AML-193 (cell line): ENCODE measurements at regions not wholly inside any gene's neighbourhood (a gene's known extent, or its start where the extent isn't known, plus 50 kb on each side); places are given as distances from the start of the nearest gene placed in this dataset.

Experiments used
- DNase-seq, 2 experiments: peaks; one replicate each; lab custom pipeline; 2025; lab: John Stamatoyannopoulos, UW

DNA sequence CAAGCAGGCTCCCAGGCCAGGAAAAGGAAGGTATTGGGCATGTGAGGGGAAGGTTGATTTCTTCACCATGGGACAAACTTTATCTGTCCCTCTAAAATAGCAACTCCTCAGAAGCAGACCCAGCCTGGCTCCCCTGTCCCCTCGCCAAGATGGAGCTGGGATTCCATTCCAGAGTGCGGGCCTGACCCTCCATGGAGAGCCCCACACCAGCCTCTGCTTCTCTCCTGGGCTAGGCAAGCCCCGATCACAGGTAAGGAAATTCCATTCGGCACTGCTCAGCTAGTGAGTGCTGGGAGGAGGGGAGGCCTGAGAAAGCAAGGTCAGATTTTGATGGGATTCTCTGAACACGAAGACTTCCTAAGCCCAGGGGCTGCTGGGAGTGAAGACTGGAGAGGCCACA is 98.4 kb downstream of the EFNB1 start:
- DNase-seq, result no peak

DNA sequence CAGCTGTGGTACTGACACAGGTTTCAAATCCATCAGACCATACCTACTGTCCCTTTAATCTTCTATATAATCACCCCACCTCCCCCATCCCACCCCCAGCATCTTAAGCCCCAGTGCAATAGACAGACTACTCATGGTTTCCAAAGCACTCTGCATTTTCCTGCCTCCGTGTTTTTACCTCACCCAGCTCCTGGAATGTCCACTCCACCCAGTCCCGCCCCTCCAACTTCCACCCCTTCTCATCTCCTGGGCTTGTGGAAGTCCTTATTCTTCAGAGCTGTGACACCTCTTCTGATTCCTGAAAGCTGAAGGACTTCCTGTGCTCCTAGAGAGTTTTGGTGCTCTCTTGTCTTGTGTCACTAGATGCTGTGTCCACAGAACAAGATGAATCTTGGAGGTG is 94.3 kb downstream of the EFNB1 start:
- DNase-seq, result no peak

DNA sequence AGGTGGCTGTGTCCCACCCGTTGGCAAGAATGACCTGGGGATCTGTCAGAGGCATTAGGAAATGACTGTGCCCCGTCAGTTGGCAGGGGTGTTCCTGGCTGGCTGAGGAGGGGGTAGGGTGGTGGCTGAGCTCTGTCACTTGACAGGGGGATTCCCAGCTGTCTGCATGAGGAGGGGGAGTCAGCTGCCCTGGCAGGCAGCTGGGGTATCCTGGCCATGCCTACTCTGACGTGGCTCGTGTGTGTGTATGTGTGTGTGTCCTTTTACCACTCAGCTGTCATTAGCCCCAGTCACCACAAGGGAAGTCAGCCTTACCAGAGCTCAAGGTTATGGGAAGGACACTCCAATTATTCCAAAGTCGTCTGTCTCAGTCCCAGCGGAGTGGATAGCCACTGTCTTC is 93.2 kb downstream of the EFNB1 start:
- no peak for DNase-seq

DNA sequence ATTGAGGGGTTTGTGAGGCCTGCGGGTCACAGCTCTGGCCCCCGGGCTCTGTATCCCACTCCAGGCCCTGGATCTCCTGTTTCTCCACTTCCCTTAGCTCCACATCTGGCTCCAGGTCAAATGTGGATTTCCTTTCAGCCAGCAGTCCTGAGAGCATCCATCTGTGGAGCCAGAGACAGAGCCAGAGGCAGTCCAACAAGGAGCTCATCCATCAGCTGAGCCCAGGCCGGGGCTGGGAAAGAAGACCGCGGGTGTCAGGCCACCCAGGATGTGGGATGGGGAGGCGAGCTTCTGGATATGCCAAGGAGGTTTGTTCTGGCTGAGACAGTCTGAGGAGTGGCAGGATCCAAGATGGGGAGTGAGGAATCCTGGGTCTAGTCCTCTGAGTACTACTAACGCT is 91.7 kb downstream of the EFNB1 start:
- DNase-seq, result no peak

DNA sequence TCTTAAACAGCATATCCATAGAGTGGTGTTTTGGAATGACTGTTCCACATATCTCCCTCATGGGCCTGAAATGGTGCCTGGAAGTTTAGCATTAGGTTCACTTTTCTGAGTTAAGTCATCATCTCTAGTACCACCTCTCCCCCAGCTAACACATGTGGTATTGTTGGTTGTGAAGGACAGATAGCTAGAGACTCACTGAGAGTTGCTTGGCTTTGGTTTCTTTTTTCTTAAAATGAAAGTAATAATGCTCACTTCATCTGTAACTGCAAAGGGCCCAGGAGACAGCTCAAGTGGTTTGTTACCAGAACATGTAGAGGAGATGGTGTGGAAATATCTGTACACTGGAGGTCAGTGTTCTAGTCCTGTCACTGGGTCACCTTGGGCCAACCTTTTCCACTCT is 90.9 kb downstream of the EFNB1 start:
- DNase-seq, result no peak

DNA sequence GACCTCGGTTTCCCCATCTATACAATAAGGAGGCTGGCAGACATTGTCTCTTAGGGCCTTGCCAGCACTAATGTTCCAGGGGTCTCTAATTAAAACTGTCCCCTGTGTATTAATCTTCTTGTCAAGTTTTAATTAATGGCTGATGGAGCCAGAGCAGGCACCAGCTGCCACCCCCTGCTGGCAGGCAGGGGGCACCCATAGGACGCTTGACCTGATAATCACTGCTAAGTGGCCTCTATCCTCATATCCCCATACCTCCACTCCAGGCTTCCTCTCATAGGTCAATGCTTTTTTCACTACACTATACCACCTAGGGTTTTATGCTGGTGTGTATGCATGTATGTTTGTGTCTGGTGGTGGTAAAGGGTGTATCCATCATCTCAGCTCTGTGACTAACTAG is 89.4 kb downstream of the EFNB1 start:
- DNase-seq, result no peak

DNA sequence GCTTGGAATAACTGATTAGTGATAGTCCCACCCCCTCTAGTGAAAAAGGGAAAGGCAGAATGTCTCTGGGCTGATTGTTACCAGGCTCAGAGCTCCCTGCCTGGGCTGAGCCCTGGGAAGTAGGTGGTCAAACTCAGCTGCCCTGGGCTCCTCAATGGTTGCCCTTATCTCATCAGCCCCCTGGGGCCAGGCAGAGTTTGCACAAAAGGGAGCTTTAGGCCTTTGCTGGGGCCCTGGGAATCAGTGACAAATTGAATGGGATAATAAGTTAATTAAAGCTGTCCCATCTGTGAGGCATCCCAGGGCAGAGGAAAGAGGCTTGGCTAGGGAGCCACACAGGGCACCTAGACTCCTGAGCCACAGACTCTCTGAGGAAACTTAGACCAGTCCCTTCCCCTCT is 89.0 kb downstream of the EFNB1 start:
- no peak for DNase-seq

DNA sequence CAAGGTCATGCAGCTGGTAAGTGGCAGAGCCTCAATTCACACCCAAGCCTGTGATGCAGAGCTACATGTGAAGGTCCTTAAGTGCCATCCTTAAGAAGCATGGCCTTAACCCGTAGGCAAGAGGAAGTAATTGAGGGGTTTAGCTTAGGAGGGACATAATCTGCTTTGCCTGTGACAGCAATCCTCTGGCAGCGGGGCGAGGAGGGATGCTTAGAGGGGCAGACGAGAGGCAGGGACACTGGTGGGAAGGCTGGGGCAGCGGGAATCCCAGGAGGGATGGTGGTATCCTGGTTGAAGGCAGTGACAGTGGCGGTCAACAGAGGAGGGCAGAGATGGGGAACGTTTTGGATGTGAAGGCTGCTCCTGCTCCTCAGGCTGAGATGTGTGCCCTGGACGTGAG is 88.1 kb downstream of the EFNB1 start:
- DNase-seq, result no peak

DNA sequence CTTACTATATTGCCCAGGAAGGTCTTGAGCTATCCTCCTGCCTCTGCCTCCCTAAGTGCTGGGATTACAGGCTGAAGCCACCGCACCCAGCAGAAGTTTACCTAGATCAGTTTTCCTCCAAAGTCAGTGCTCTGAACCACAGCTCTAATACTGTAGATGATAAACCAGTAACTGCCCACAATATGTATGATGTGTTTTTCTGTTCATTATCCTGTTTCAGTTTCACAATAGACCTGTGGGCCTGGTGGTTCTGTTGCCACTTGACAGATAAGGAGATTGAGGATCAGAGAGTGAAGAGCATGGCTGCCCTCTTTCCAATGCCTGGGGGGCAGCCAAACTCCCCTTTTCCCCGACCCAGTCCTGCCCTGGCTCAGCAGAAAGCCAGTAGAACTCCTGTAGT is 87.0 kb downstream of the EFNB1 start:
- no peak for DNase-seq

DNA sequence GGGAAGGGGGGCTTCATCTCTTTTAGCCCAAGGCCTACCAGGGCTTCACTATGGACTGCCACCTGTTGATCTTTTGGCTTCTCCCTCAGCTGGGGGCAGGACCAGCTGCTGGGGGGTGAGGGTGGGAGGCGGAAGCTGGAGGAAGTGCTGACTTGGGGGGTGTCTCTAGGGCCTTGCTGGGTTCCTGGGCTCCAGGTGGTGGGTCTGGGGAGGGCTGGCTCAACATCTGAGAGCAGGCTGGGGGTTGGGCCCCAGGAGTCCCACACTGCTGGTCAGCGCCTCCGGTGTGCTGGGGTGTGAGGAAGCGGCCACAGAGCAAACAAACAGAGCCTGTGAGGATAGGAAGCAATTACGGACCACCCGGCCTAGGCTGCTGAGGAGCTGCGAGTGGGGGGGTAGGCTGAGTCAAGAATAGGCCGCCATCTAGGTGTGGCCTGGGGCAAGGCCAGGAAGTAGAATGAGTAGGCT is 85.7 kb downstream of the EFNB1 start:
- no peak for DNase-seq

DNA sequence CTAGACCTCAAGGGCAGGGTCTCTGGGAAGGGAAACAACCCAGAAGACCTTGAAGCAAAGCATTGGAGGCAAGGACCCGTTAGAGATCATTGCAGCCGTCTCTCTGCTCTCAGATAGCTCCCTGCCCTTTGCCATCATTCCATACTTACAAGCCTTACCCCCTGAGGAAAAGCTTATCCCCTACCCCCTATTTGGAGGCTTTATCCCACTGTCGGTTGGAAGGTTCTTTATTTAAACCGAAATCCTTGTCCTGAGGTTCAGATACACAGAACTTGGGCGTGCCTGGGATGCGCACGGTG is 84.4 kb downstream of the EFNB1 start:
- DNase-seq, result no peak

DNA sequence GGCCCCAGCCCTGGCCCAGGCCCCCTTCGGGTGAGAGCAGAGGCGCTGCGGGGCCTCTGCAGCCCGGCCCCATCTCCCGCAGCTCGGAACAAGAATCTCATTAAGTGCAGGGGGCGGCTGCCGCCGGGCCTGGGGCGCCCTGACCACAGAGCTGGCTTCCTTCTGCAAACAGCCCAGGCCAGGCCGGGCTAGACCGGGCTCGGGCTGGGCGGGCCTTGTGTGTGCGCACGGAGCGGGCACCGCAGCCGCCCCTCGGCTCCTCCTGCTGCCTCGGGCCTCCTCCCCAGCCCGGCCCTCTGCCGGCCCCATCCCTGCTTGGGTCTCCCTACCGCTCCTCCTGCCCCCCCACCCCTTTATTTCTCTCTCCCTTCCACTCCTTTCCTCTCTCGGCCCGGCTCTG is 83.3 kb downstream of the EFNB1 start:
- no peak for DNase-seq

DNA sequence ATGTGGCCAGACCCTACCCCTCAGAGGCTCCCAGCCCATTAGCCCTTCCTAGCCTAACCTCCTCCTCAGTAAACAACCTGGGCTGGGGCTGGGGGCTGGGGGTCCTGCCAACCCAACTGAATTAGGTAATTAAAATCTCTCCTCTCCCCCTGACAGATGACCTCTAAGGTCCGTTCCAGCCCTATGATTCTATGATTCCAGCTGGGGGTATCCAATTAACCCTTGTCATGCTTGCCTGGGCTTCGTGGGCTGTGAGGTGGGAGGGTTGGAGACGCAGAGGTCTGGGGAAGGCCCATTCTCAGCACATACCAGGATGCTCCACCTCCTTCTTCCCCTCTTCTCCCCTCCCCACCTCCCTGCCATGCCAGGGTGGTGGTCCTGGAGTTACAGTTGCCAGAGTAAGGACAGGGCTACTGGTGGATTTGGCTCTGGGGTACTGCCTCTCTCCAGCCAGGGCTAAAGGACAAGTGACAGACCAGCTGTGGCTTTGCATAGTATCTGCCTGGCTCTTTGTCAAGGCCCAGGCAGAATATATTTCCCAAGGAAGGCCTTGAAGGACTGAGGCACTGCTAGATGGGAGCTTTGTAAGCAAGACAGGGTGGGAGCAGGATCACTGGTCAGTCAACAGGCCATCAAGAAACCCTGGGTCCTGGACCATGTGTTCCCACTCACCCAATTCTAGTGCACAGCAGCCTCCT is 82.1 kb downstream of the EFNB1 start:
- no peak for DNase-seq

DNA sequence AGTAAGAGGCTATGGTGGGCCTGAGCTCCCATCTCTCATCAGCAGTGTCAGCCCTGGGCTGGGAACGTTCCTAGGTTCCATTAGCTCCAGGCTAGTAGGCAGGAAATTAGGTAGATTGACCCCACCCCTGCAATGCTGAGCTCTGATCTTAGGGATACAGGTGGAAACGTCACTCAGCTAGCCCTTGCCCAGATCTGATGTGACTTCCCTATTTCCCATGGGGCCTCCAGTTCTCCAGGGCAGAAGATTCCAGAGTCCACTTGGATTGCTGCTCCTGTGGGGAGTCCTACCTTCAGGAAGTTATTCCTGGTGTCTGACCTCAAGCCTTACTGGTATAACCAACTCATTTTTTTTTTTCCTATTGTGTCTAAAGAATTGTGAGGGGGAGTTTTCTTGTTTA is 81.1 kb downstream of the EFNB1 start:
- DNase-seq, result no peak

DNA sequence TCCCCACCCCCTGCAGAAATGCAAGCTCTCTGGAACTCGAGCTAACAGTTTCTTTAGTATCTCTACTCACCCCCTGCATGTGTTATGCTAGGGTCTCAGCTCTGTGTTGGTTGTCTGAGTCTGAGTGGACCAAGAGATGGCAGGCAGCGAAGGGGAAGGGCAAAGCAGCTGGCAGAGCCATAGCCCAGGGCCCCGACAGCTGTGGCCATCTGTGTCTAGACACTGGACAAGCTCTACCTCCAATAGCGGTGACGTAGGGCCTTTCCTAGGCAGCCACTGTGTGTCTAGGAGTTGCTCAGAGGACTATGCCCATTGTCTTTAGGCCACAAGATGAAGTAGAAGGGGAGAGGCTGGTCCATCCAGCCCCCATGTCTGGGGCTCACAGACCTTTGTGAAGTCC is 79.2 kb downstream of the EFNB1 start:
- no peak for DNase-seq

DNA sequence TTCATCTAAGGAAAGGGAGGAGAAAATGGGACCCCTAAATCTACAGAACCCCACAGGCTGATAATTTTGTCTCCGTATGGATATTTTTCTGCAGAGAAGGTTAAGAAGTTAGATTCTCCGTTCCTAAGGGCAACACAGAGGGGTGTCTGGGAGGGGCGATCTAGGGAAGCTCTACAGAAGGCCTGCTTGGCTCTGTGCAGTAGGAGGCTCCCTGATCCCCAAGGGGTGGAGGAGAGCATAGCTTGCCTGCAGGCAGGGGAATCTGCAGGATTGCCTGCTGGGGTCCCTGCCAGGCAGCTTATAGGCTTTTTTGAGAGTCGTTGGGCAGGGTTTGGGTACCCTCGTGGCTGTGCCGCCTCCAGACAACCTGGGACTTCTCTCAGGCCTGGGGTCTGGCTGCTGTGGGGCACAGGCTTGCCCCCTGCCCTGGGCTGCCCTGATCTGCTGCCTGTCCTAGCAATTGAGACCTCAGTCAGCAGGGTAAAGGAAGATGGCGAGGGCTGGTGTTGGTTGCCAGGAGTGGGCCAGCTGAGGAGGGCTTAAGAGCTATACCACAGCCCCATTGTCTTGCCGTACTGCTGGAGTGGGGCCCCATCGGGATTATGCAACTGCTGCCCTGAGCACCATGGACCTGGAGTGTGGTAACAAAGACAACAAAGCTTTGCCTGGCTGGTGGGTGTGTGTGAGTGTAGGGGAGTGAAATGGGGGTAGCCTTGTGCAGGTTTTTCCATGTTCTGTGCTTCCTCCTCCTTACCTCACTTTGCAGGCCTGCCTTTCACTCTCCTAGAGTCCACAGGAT is 74.1 kb downstream of the EFNB1 start:
- DNase-seq, result no peak

DNA sequence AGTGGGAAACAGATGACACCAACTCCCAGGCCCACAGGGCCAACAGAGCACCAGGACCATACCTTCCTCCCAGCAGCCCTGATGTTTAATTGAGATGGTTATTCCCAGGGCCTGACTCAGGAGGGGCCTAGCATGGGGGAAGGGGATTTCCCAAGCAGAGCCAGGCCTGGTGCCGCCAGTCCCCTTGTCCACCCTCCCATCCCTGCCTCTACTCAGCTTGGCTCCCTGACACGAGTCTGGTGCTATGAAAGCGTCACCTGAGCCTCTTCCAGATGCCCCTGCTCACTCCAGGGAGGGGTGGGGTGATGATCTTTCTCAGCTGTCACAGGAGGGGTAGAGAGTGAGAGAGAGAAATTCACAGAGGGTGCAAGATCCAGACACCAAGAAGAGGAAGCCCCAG is 72.7 kb downstream of the EFNB1 start:
- no peak for DNase-seq

DNA sequence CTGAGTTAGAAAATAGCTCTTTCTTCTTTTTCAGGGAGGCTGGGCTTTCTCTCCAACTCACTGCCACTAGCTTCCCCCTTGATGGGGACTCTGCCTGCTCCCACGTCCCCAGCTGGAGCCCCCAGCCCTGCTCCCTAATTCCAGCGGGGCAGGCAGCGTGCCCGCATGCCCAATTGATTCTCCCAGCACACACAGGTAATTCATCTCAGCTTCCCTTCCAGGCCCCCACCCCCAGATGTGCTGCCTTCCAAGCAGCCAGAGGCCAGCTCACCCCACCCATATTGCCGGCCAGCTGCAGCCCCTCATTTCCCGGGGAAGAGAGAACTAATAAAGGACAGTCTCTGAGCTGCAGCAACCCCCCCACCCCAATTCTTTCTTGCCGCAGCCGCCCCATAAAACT is 69.8 kb downstream of the EFNB1 start:
- DNase-seq, result no peak

DNA sequence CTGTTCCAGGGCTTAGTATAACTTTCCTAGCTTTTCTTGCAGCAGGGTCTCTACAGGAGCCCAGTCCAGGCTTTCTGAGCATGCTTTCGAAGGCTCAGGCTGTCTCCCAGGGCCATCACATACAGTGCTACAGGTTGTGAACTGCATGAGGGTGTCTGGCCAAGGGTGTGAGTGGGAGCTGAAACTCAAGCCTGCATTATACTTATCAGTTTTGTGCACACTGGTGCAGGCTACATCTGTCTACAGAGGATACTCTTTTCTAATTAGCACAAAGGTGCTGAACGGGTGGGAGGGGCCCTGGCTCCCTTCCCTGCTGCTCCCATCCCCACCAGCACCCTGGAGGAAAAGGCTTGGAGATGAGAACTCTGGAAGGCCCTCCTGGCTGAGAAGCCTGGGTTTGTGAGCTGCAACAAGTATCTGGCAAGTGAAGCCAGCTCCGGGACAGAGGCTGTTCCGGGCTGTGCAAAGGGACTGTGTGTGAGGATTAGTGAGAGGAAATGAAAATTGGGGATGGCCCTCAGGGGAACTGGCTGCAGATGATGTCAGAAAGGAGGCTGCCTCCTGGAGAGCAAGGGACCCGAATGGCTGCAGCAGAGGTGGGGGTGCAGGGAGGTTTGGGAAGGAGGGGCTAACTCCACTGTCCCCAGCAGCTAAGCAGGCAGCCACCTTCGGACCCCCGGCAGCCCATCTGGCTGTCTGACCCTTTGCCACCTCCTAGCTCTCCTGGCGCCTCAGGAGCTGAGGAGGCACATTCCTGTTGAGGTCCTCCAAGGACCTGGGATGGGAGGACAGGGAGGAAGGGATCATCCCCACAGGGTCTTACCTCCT is 68.5 kb downstream of the EFNB1 start:
- no peak for DNase-seq

DNA sequence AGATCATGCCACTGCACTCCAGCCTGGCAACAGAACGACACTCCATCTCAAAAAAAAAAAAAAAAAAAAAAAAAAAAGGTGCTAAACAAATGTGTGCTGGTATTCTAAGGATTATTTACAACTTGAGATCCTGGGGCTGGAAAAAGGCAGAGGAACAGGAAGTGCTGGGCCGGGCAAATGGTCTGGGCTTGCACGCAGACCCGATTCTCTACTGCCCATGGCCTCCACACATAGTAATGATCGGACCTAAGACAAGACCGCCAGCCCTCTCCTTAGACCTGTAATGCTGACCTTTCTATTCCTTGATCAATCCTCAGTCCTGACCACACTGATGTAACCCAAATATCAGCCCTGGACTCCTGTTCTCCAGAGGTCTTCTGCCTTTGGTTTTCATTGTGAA is 67.8 kb downstream of the EFNB1 start:
- DNase-seq, result no peak

DNA sequence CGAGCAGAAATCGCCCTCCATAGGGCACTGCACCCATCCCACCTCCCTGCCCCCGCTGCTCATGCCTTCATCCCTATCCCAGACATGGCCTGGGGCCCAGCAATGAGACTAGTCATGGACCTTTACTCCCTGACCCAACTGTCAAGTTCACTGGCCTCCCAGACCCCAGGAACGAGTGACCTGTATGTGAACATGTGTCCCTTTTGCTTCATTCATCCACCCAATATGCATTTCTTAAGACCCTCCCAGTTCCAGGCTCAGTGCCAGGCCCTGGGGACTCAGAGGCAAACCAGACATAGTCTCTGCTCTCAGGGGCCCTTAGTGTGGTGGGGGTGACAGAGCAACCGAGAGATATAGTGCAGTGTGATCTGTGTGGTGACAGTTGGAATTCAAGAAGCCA is 67.0 kb downstream of the EFNB1 start:
- DNase-seq, result no peak

DNA sequence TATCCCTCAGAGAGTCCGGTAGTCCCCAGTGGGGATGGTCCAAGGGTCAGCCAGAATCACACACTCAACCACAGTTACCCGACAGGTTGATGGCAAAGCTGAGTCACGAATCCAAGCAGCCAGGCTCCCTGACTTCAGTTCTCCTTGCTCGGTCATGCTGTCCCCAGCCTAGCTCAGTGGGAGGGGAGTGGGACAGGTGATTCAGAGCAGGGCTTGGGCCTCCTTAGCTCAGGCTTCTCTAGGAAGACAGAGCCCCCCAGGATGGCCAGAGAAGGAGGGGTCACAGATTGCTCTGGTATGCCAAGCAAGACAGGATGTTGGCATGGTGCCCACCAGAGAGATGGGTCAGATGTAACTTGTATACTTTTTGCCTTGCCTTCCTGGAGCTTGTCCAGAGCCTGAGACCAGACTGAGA is 66.5 kb downstream of the EFNB1 start:
- DNase-seq, result no peak
